ENCODE measurements at regions not wholly inside any gene's neighbourhood (a gene's known extent, or its start where the extent isn't known, plus 50 kb on each side); places are given as distances from the start of the nearest gene placed in this dataset.

GRCh38 chr4:54566608-54567007, 91.1 kb upstream of the KIT start:
- DNase-seq (ENCODE audit: extremely low spot score in 2 of 2) = no peak
- no peaks in the 10 kb centered on the region for H3K9me3 ChIP-seq
- TF ChIP-seq POLR2A (IDR thresholded peaks at IDR 0.05) (no peak), POLR2AphosphoS5 (IDR thresholded peaks at IDR 0.05; ENCODE audit: insufficient read depth in 1 of 2, low read depth in 1 of 2) (no peak)
- TF ChIP-seq, protein P1, sequence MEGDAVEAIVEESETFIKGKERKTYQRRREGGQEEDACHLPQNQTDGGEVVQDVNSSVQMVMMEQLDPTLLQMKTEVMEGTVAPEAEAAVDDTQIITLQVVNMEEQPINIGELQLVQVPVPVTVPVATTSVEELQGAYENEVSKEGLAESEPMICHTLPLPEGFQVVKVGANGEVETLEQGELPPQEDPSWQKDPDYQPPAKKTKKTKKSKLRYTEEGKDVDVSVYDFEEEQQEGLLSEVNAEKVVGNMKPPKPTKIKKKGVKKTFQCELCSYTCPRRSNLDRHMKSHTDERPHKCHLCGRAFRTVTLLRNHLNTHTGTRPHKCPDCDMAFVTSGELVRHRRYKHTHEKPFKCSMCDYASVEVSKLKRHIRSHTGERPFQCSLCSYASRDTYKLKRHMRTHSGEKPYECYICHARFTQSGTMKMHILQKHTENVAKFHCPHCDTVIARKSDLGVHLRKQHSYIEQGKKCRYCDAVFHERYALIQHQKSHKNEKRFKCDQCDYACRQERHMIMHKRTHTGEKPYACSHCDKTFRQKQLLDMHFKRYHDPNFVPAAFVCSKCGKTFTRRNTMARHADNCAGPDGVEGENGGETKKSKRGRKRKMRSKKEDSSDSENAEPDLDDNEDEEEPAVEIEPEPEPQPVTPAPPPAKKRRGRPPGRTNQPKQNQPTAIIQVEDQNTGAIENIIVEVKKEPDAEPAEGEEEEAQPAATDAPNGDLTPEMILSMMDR (IDR thresholded peaks at IDR 0.05) = no peak
- H3K36me3 ChIP-seq = no peaks in the 10 kb centered on the region
- H3K4me1 ChIP-seq = no peaks in the 10 kb centered on the region
- no peak overlapping the region for H3K4me3 ChIP-seq
- no peak overlapping the region for H3K27ac ChIP-seq
- intact Hi-C loops (cut with DNase I) = no loop called here
- H3K27me3 ChIP-seq = no peaks in the 10 kb centered on the region

GRCh38 chr4:54567327-54567726, 90.4 kb upstream of the KIT start:
- Histone ChIP-seq H3K9me3 (no peaks in the 10 kb centered on the region), H3K4me3 (no peak overlapping the region), H3K27me3 (no peaks in the 10 kb centered on the region), H3K36me3 (no peaks in the 10 kb centered on the region), H3K27ac (no peak overlapping the region), H3K4me1 (no peaks in the 10 kb centered on the region)
- intact Hi-C loops (cut with DNase I) = no loop called here
- TF ChIP-seq, protein P1 (IDR thresholded peaks at IDR 0.05) = no peak
- no peak for TF ChIP-seq POLR2AphosphoS5 (IDR thresholded peaks at IDR 0.05; ENCODE audit: insufficient read depth in 1 of 2, low read depth in 1 of 2)
- no peak for TF ChIP-seq POLR2A (IDR thresholded peaks at IDR 0.05)
- DNase-seq (ENCODE audit: extremely low spot score in 2 of 2) = no peak

DNA sequence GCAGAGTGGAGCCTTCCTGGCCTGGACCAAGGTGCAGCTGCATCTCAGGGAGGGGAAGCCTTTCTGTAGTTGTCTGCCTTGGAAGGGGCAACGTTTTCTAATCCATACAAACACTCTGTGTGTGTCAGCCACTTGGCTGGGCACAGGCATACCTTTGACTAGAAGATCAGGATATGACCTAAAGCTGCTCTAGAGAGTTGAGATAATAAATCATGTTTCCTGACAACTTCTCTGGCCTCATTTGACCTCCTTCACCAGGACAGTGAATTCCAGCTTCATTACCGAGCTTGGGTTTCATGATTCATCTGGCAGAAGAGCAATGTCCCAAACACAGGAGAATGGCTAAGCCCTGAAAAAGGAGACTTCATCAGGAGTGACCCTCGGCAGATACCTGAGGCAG, 89.6 kb upstream of the KIT start:
- Histone ChIP-seq H3K4me3 (no peak overlapping the region), H3K36me3 (no peaks in the 10 kb centered on the region), H3K4me1 (no peaks in the 10 kb centered on the region), H3K27ac (no peak overlapping the region), H3K9me3 (no peaks in the 10 kb centered on the region), H3K27me3 (no peaks in the 10 kb centered on the region)
- no peak for DNase-seq (ENCODE audit: extremely low spot score in 2 of 2)
- intact Hi-C loops (cut with DNase I) = no loop called here
- TF ChIP-seq, protein P1 (IDR thresholded peaks at IDR 0.05) = no peak
- no peak for TF ChIP-seq POLR2AphosphoS5 (IDR thresholded peaks at IDR 0.05; ENCODE audit: insufficient read depth in 1 of 2, low read depth in 1 of 2)
- TF ChIP-seq POLR2A (IDR thresholded peaks at IDR 0.05) = no peak

GRCh38 chr4:54570822-54571221, 86.9 kb upstream of the KIT start:
- no peak for DNase-seq (ENCODE audit: extremely low spot score in 2 of 2)
- intact Hi-C loops (cut with DNase I) = no loop called here
- no peaks in the 10 kb centered on the region for H3K9me3 ChIP-seq
- H3K4me1 ChIP-seq = no peaks in the 10 kb centered on the region
- TF ChIP-seq POLR2AphosphoS5 (IDR thresholded peaks at IDR 0.05; ENCODE audit: insufficient read depth in 1 of 2, low read depth in 1 of 2) (no peak), POLR2A (IDR thresholded peaks at IDR 0.05) (no peak)
- TF ChIP-seq, protein P1 (IDR thresholded peaks at IDR 0.05) = no peak
- no peak overlapping the region for H3K4me3 ChIP-seq
- H3K27ac ChIP-seq = no peak overlapping the region
- H3K27me3 ChIP-seq = no peaks in the 10 kb centered on the region
- H3K36me3 ChIP-seq = no peaks in the 10 kb centered on the region

GRCh38 chr4:54571293-54572151, 86.2 kb upstream of the KIT start:
- H3K4me1 ChIP-seq = no peaks in the 10 kb centered on the region
- no peak for TF ChIP-seq POLR2AphosphoS5 (IDR thresholded peaks at IDR 0.05; ENCODE audit: insufficient read depth in 1 of 2, low read depth in 1 of 2)
- TF ChIP-seq POLR2A (IDR thresholded peaks at IDR 0.05) = no peak
- TF ChIP-seq, protein P1 (IDR thresholded peaks at IDR 0.05) = no peak
- intact Hi-C loops (cut with DNase I) = no loop called here
- H3K27me3 ChIP-seq = no peaks in the 10 kb centered on the region
- H3K9me3 ChIP-seq = no peaks in the 10 kb centered on the region
- H3K4me3 ChIP-seq = no peak overlapping the region
- H3K36me3 ChIP-seq = no peaks in the 10 kb centered on the region
- H3K27ac ChIP-seq = no peak overlapping the region
- DNase-seq (ENCODE audit: extremely low spot score in 2 of 2) = no peak
